Raji (cell line): ENCODE measurements at regions not wholly inside any gene's neighbourhood (a gene's known extent, or its start where the extent isn't known, plus 50 kb on each side); places are given as distances from the start of the nearest gene placed in this dataset.

ENCODE experiments used
- POLR2A ChIP-seq: IDR thresholded peaks from 2 replicates; pipeline ENCODE4 v1.6.1; 2011; ENCODE audit warnings: low read depth, low read length, control low read depth; ENCODE audit not compliant: insufficient read depth

GRCh38 chr16:72728516-72728915, 319.4 kb downstream of the ZFHX3 start:
- TF ChIP-seq POLR2A = no peak

DNA sequence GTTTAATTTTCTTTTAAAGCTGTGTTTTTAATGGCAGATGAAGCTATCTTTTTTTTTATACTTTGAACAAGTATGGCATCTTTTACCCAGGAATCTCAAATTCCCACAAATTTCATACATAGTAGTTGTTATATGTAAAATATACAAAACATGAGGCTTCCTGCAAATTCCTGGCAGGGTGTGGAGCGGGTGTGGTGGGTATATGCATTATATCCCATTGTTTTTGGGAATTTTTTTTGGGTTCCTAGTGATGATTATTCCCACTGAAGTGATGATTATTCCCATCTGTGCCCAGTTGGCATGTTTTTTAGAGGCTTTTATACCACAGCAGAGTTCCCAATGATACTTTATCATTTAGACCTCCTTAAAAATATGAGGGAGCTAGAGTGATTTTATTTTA, 320.4 kb downstream of the ZFHX3 start:
- no peak for TF ChIP-seq POLR2A

GRCh38 chr16:72725643-72726042, 322.3 kb downstream of the ZFHX3 start:
- TF ChIP-seq POLR2A = no peak

- no peak for TF ChIP-seq POLR2A
These were observed 324.1 kb downstream of the ZFHX3 start for GRCh38 chr16:72723781-72724180.

GRCh38 chr16:72722552-72722951, 325.4 kb downstream of the ZFHX3 start:
- TF ChIP-seq POLR2A = no peak

GRCh38 chr16:72721981-72722380, 325.9 kb downstream of the ZFHX3 start:
- TF ChIP-seq POLR2A = no peak

GRCh38 chr16:72715267-72715666, 332.7 kb downstream of the ZFHX3 start:
- no peak for TF ChIP-seq POLR2A

GRCh38 chr16:72711823-72712222, 336.1 kb downstream of the ZFHX3 start:
- TF ChIP-seq POLR2A = no peak

- no peak for TF ChIP-seq POLR2A
These were observed 342.1 kb downstream of the ZFHX3 start for GRCh38 chr16:72705801-72706200.

DNA sequence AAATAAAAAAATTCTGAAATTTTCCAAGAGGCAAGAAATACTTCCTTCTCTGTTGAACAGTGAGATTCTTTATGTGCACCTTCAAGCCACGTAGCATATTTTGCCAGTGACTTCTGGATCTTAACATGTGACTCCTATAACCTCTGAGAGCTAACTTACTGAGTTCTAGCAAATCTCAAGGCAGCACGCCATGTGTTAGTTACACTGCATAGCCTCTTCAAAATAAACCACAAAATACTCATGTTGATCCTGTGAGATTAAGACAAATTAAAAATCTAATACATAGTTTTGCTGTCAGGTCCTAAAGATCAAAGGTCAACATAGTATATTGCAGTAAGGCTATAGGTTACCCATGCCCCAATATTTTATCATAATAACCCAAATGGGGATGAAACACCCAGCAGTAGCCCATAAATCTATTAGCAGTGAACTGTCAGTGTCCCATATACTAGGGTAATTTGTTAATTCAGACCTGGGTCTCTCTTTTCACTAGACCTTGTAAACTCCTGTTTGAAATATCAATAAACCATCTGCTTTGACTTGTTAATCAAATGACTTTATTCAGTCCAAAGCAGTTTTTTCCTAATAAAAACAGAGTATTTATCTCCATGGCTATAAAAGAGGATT, 343.1 kb downstream of the ZFHX3 start:
- TF ChIP-seq POLR2A = no peak

DNA sequence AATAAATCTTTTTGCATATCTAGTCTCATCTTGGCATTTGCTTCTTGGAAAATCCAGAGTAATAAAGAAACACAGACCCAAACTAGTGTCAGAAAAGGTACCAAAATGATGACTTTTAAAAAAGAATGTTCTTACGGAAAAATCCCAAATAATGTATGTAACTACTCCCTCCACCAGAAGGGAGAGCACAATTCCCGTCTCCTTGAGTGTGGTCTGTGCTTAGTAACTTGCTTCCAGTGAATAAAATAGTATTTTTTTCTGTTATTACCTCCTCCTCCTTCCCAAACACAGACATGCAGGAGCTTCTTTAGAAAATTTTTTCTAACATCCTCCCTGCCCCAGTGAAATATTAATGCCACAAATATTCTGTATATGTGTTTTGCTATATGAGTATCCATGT, 358.1 kb downstream of the ZFHX3 start:
- no peak for TF ChIP-seq POLR2A

GRCh38 chr16:72680732-72681131, 367.2 kb downstream of the ZFHX3 start:
- TF ChIP-seq POLR2A = no peak

GRCh38 chr16:72679856-72680255, 368.1 kb downstream of the ZFHX3 start:
- no peak for TF ChIP-seq POLR2A

DNA sequence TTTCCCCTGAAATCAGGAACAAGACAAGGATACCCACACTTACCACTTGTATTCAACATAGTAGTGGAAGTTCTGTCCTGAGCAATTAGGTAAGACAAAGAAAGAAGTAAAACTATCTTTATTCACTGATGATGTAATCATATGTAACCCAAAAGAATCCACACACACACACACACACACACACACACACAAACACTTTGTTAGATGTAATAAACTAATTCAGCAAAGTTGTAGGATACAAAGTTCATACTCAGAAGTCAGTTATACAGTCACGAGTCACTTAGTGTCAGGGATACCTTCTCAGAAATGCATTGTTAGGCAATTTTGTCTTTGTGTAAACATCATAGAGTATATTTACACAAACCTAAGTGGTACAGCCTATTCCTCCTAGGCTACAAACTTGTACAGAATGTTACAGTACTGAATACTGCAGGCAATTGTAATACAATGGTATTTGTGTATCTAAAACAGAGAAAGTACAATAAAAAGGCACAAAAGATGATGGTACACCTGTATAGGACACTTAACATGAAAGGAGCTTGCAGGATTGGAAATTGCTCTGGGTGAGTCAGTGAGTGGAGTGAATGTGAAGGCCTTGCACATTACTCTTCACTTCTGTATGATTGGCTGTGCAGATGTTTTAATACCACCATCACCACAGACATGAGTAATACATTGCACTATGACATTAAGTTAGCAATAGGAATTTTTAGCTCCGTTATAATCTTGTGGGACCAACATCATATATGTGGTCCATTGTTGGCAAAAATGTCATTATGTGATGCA, 370.1 kb downstream of the ZFHX3 start:
- no peak for TF ChIP-seq POLR2A

DNA sequence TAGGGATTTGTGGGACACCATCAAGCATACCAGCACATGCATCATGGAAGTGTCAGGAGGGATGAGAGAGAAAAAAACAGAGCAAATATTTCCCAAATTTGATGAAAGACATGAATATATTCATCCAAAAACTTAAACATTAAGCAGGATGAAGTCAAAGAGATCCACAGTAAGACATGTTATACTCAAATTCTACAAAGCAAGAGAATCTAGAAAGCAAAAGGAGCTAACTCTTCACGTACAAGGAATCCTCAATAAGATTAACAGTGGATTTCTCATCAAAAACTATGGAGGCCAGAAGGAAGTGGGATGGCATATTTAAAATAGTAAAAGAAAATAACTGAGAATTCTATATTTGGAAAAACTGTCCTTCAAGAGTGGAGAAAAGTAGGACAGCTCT, 374.8 kb downstream of the ZFHX3 start:
- TF ChIP-seq POLR2A = no peak

- no peak for TF ChIP-seq POLR2A
These were observed 381.7 kb downstream of the ZFHX3 start for GRCh38 chr16:72666267-72666666.

- TF ChIP-seq POLR2A = no peak
These were observed 382.2 kb downstream of the ZFHX3 start for GRCh38 chr16:72665701-72666100.
